ENCODE measurements at regions not wholly inside any gene's neighbourhood (a gene's known extent, or its start where the extent isn't known, plus 50 kb on each side); places are given as distances from the start of the nearest gene placed in this dataset.

DNA sequence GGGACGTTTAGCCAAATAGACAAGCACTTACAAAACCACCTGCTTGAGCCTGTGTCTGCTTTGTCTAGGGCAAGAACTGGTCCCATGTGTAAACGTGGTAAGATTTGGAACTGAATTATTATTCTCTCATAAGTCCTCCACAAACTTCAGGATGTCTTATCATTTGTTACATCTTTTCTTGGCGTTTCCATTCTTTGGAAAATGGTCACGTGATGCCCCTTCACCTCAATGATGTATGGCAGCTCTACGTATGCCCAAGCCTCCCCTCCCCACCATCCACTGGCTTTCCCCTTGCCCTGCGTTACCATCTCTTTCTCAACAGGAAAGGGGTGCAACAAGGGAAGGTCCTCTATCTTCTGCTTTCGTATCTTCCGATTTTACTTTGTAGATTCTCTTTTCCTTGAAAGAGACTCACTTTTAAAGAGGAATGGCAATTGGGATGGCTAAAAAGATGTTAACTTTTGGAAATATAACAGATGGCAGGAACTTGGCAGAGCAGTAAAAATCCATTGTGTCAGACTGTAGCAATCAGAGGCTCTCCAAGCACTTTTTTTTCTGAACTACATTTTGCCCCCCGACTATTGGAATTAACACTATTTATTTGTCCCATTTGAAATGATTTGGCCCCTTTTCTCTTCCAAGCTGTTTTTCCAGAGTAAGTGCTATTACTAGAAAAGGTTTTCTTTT, 117.6 kb downstream of the FAT3 start:
- Mint-ChIP-seq H3K4me1 (ENCODE audit: unreplicated experiment) (no peaks in the 10 kb centered on the region), H3K27ac (ENCODE audit: unreplicated experiment) (no peak overlapping the region), H3K27me3 (ENCODE audit: unreplicated experiment) (no peaks in the 10 kb centered on the region), H3K36me3 (ENCODE audit: low read depth, unreplicated experiment) (no peaks in the 10 kb centered on the region), H3K9me3 (ENCODE audit: unreplicated experiment) (no peaks in the 10 kb centered on the region), H3K4me3 (ENCODE audit: unreplicated experiment) (no peak overlapping the region)
- TF ChIP-seq, protein P1, sequence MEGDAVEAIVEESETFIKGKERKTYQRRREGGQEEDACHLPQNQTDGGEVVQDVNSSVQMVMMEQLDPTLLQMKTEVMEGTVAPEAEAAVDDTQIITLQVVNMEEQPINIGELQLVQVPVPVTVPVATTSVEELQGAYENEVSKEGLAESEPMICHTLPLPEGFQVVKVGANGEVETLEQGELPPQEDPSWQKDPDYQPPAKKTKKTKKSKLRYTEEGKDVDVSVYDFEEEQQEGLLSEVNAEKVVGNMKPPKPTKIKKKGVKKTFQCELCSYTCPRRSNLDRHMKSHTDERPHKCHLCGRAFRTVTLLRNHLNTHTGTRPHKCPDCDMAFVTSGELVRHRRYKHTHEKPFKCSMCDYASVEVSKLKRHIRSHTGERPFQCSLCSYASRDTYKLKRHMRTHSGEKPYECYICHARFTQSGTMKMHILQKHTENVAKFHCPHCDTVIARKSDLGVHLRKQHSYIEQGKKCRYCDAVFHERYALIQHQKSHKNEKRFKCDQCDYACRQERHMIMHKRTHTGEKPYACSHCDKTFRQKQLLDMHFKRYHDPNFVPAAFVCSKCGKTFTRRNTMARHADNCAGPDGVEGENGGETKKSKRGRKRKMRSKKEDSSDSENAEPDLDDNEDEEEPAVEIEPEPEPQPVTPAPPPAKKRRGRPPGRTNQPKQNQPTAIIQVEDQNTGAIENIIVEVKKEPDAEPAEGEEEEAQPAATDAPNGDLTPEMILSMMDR (IDR thresholded peaks at IDR 0.05; ENCODE audit: unreplicated experiment), result no peak
- no peak for DNase-seq (ENCODE audit: low spot score)

DNA sequence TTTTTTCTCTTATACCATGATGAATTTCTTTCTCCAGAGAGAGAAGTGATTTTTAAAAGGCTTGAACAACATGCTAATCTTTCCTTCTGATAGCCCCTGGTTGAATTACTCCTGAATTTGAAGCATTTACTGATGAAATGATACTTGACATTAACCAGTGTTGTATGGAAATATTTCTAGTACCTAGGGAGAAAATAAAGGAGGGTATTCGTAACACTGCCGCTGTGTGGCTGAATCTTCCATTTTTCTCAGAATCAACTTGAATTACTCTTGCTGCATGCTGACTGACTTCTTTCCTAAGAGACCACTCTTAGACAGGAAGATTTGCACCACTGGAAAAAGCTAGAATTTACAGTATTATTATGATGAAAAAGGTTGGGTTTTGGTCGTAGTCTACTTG, 118.3 kb downstream of the FAT3 start:
- Mint-ChIP-seq H3K36me3 (ENCODE audit: low read depth, unreplicated experiment) (no peaks in the 10 kb centered on the region), H3K4me3 (ENCODE audit: unreplicated experiment) (no peak overlapping the region)
- TF ChIP-seq, protein P1 (IDR thresholded peaks at IDR 0.05; ENCODE audit: unreplicated experiment), result no peak

DNA sequence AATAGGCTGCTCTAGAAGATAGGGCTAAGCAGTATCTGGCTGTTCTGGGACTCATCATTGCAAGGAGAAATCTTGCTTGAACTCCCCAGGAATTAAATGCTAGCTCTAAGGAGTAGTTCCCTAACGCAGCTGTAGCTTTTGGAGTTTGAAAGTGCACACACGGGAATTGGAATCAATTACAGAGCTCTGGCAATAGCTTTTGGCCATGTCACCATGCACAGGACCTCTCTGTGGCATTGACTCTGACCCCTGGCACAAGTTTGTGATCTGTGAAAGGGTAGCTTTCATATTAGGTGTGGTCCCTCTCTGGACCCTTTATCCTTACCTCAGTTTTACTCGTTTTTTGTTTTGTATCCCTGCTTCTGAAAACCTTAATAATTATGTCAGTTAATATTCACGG, 121.6 kb downstream of the FAT3 start:
- Mint-ChIP-seq H3K4me3 (ENCODE audit: unreplicated experiment) (no peak overlapping the region), H3K4me1 (ENCODE audit: unreplicated experiment) (peaks cover 4% of the 10 kb centered on the region), H3K27ac (ENCODE audit: unreplicated experiment) (no peak overlapping the region), H3K9me3 (ENCODE audit: unreplicated experiment) (no peaks in the 10 kb centered on the region), H3K36me3 (ENCODE audit: low read depth, unreplicated experiment) (no peaks in the 10 kb centered on the region), H3K27me3 (ENCODE audit: unreplicated experiment) (no peaks in the 10 kb centered on the region)
- TF ChIP-seq, protein P1 (IDR thresholded peaks at IDR 0.05; ENCODE audit: unreplicated experiment), result no peak
- DNase-seq (ENCODE audit: low spot score), result no peak

More for the DNA sequence above, 118.3 kb downstream of the FAT3 start:
- DNase-seq (ENCODE audit: low spot score), result no peak
- Mint-ChIP-seq H3K27ac (ENCODE audit: unreplicated experiment) (no peak overlapping the region), H3K9me3 (ENCODE audit: unreplicated experiment) (no peaks in the 10 kb centered on the region), H3K27me3 (ENCODE audit: unreplicated experiment) (no peaks in the 10 kb centered on the region), H3K4me1 (ENCODE audit: unreplicated experiment) (no peaks in the 10 kb centered on the region)

DNA sequence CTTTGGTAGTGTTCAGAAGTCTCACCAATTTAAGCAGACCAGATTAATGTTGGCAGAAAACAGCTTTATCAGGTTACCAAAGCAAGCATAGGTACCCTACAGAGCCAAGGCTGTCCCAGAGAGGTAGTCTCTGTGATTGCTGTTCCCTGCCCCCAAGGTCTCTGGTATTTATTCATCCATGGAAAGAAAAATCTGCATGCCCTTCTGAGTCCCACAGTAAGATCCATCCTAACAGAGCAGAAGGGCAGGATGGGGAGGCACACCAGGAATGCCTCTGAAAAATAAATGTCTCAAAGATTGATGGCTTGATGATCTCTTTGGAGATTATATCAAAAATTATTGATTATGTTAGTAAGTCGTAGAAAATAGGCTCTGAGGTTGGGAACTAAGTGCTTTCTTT, 122.8 kb downstream of the FAT3 start:
- no peak overlapping the region for H3K4me3 Mint-ChIP-seq (ENCODE audit: unreplicated experiment)
- no peaks in the 10 kb centered on the region for H3K9me3 Mint-ChIP-seq (ENCODE audit: unreplicated experiment)
- TF ChIP-seq, protein P1 (IDR thresholded peaks at IDR 0.05; ENCODE audit: unreplicated experiment), result no peak
- H3K4me1 Mint-ChIP-seq (ENCODE audit: unreplicated experiment), result peaks cover 4% of the 10 kb centered on the region
- DNase-seq (ENCODE audit: low spot score), result no peak
- no peak overlapping the region for H3K27ac Mint-ChIP-seq (ENCODE audit: unreplicated experiment)
- no peaks in the 10 kb centered on the region for H3K27me3 Mint-ChIP-seq (ENCODE audit: unreplicated experiment)
- no peaks in the 10 kb centered on the region for H3K36me3 Mint-ChIP-seq (ENCODE audit: low read depth, unreplicated experiment)

DNA sequence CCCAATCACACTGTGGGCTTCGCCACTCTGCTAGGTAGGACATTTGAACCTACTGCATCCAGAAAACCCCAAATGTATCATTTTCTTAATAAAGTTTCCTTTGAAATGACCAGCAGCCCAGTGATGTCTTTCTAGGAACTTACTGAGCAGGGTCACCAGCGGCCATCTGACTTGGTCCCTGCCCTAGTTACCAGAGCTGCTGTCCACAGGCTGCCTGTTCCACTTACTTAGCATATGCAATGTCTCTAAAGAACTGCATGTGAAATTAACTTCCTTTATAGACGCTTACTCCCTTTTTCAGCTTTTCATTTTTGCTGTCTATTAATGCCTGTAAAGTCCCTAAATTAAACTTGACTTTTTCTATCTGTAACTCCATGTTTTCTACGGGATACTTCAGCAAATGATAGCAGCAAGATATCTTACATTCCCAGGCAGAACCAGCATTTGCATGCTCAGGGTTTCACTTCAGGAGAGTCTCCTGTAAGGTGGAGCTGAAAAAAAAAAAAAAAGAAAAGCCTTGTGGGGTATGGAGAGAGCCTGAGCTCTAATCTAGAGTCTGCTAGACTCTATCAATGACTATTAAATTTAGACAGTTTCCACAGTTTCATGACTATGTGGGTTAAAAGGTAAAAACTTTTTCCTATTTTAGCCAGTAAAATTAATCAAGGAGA, 125.0 kb downstream of the FAT3 start:
- DNase-seq (ENCODE audit: low spot score), result no peak
- no peaks in the 10 kb centered on the region for H3K27me3 Mint-ChIP-seq (ENCODE audit: unreplicated experiment)
- H3K4me1 Mint-ChIP-seq (ENCODE audit: unreplicated experiment), result peaks cover 12% of the 10 kb centered on the region
- TF ChIP-seq, protein P1 (IDR thresholded peaks at IDR 0.05; ENCODE audit: unreplicated experiment), result no peak
- no peak overlapping the region for H3K27ac Mint-ChIP-seq (ENCODE audit: unreplicated experiment)
- H3K9me3 Mint-ChIP-seq (ENCODE audit: unreplicated experiment), result no peaks in the 10 kb centered on the region
- no peaks in the 10 kb centered on the region for H3K36me3 Mint-ChIP-seq (ENCODE audit: low read depth, unreplicated experiment)
- H3K4me3 Mint-ChIP-seq (ENCODE audit: unreplicated experiment), result no peak overlapping the region

Data from endothelial cell (in vitro differentiated cells).